ENCODE measurements at regions not wholly inside any gene's neighbourhood (a gene's known extent, or its start where the extent isn't known, plus 50 kb on each side); places are given as distances from the start of the nearest gene placed in this dataset.

GRCh38 chr2:125638345-125638744, 1017.6 kb upstream of the GYPC start:
- H3K4me1 Mint-ChIP-seq (ENCODE audit: low read depth), result no peaks in the 10 kb centered on the region
- no peak overlapping the region for H3K4me3 Mint-ChIP-seq
- TF ChIP-seq, protein P1, sequence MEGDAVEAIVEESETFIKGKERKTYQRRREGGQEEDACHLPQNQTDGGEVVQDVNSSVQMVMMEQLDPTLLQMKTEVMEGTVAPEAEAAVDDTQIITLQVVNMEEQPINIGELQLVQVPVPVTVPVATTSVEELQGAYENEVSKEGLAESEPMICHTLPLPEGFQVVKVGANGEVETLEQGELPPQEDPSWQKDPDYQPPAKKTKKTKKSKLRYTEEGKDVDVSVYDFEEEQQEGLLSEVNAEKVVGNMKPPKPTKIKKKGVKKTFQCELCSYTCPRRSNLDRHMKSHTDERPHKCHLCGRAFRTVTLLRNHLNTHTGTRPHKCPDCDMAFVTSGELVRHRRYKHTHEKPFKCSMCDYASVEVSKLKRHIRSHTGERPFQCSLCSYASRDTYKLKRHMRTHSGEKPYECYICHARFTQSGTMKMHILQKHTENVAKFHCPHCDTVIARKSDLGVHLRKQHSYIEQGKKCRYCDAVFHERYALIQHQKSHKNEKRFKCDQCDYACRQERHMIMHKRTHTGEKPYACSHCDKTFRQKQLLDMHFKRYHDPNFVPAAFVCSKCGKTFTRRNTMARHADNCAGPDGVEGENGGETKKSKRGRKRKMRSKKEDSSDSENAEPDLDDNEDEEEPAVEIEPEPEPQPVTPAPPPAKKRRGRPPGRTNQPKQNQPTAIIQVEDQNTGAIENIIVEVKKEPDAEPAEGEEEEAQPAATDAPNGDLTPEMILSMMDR (IDR thresholded peaks at IDR 0.05), result no peak
- no peak for DNase-seq
- peaks cover 4% of the 10 kb centered on the region; the same call in 1 of the 2 replicates for H3K36me3 Mint-ChIP-seq (ENCODE audit: low read depth)
- no peaks in the 10 kb centered on the region; the same call in 1 of the 2 replicates for H3K27me3 Mint-ChIP-seq (ENCODE audit: insufficient read depth)
- H3K9me3 Mint-ChIP-seq, result peaks cover 30% of the 10 kb centered on the region
- no peak overlapping the region for H3K27ac Mint-ChIP-seq

DNA sequence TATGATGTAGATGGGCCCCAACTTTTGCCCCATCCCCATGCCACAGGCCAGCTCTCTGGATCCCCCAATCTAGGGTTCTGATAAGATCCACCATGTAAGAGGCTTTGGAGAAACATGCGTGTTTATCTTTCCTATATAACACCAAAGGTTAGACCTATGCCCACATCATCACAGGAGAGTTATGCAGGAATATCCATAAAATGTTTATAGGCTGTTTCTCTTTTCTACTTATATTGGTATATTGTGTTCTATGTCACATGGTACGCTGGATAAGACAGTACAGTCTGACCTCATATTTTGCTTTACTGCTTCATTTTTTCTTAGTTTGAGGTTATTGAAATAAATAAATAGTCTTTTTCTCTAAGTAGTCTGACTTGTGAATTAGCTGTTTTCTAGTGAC, 1013.9 kb upstream of the GYPC start:
- no peak for DNase-seq
- Mint-ChIP-seq H3K9me3 (peaks cover 34% of the 10 kb centered on the region), H3K36me3 (ENCODE audit: low read depth) (peaks cover 4% of the 10 kb centered on the region; the same call in 1 of the 2 replicates), H3K4me3 (no peak overlapping the region), H3K27me3 (ENCODE audit: insufficient read depth) (no peaks in the 10 kb centered on the region; the same call in 1 of the 2 replicates), H3K4me1 (ENCODE audit: low read depth) (no peaks in the 10 kb centered on the region), H3K27ac (no peak overlapping the region)
- TF ChIP-seq, protein P1 (IDR thresholded peaks at IDR 0.05), result no peak

GRCh38 chr2:125643128-125643527, 1012.8 kb upstream of the GYPC start:
- no peaks in the 10 kb centered on the region for H3K4me1 Mint-ChIP-seq (ENCODE audit: low read depth)
- H3K4me3 Mint-ChIP-seq, result no peak overlapping the region
- no peak overlapping the region for H3K27ac Mint-ChIP-seq
- peaks cover 38% of the 10 kb centered on the region for H3K9me3 Mint-ChIP-seq
- DNase-seq, result no peak
- TF ChIP-seq, protein P1 (IDR thresholded peaks at IDR 0.05), result no peak
- H3K27me3 Mint-ChIP-seq (ENCODE audit: insufficient read depth), result no peaks in the 10 kb centered on the region; the same call in 1 of the 2 replicates
- peaks cover 4% of the 10 kb centered on the region; the same call in 1 of the 2 replicates for H3K36me3 Mint-ChIP-seq (ENCODE audit: low read depth)

DNA sequence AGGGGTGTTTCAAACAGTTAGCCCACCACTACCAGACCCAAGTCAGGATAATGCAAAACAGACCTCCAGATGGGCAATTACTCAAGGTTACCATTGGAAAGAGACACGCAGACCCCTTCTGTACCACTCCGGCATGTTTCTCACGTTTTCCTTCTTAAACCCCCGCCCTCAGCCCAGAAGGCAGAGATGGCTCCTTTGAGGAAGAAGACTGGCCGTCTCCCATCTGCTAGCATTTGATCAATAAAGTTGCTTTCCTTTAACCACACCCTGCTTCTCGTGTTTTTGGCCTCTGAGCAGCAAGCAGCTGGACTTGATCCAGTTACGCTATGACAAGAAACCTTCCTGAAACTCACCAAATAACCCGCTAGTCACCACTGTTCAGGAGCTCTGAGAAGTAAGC, 1012.4 kb upstream of the GYPC start:
- TF ChIP-seq, protein P1 (IDR thresholded peaks at IDR 0.05), result no peak
- Mint-ChIP-seq H3K4me3 (no peak overlapping the region), H3K27me3 (ENCODE audit: insufficient read depth) (no peaks in the 10 kb centered on the region; the same call in 1 of the 2 replicates), H3K4me1 (ENCODE audit: low read depth) (no peaks in the 10 kb centered on the region), H3K27ac (no peak overlapping the region), H3K9me3 (peaks cover 39% of the 10 kb centered on the region), H3K36me3 (ENCODE audit: low read depth) (peaks cover 4% of the 10 kb centered on the region; the same call in 1 of the 2 replicates)
- no peak for DNase-seq

GRCh38 chr2:125644257-125644656, 1011.7 kb upstream of the GYPC start:
- DNase-seq, result no peak
- Mint-ChIP-seq H3K9me3 (peaks cover 37% of the 10 kb centered on the region), H3K4me1 (ENCODE audit: low read depth) (no peaks in the 10 kb centered on the region), H3K27me3 (ENCODE audit: insufficient read depth) (no peaks in the 10 kb centered on the region; the same call in 1 of the 2 replicates), H3K4me3 (no peak overlapping the region), H3K36me3 (ENCODE audit: low read depth) (no peaks in the 10 kb centered on the region), H3K27ac (no peak overlapping the region)
- TF ChIP-seq, protein P1 (IDR thresholded peaks at IDR 0.05), result no peak

DNA sequence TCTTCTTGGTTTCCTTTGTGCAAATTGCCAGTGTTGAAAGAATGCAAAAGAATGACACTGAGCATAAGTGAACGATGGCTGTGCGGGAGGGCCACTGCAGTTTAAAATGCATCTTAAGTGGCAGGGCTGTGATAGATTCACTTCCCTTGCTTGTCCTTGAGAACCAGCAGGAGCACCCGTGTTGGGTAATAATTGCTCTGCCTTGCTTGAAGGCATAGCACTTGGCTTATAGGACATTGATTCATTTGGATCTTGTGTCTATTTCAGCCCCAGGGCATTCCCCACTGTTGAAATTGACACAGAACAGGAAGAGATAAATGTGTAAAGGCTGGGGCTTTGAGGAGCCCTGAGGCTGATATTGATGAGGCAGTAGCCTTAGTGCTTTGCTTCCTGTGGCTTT, 1003.7 kb upstream of the GYPC start:
- no peak overlapping the region for H3K4me3 Mint-ChIP-seq
- peaks cover 36% of the 10 kb centered on the region for H3K9me3 Mint-ChIP-seq
- no peak for DNase-seq
- no peaks in the 10 kb centered on the region for H3K27me3 Mint-ChIP-seq (ENCODE audit: insufficient read depth)
- no peaks in the 10 kb centered on the region for H3K4me1 Mint-ChIP-seq (ENCODE audit: low read depth)
- TF ChIP-seq, protein P1 (IDR thresholded peaks at IDR 0.05), result no peak
- H3K27ac Mint-ChIP-seq, result no peak overlapping the region
- peaks cover 4% of the 10 kb centered on the region; the same call in 1 of the 2 replicates for H3K36me3 Mint-ChIP-seq (ENCODE audit: low read depth)
